ENCODE measurements at regions not wholly inside any gene's neighbourhood (a gene's known extent, or its start where the extent isn't known, plus 50 kb on each side); places are given as distances from the start of the nearest gene placed in this dataset.

- TF ChIP-seq ATF3 (IDR thresholded peaks at IDR 0.05), result no peak
- TF ChIP-seq EGR1 (IDR thresholded peaks at IDR 0.05; ENCODE audit: low read depth in 2 of 2), result no peak
- TF ChIP-seq YY1 (IDR thresholded peaks at IDR 0.05), result no peak
- TF ChIP-seq FOXA2 (IDR thresholded peaks at IDR 0.05), result no peak
- TF ChIP-seq SP1 (IDR thresholded peaks at IDR 0.05), result no peak
- no peak for TF ChIP-seq GABPA (IDR thresholded peaks at IDR 0.05 in 1 of 2, conservative IDR thresholded peaks at IDR 0.05 in 1 of 2)
These were observed 205.1 kb downstream of the LY86 start (continued) for GRCh38 chr6:6793388-6794250.

GRCh38 chr6:6795393-6795792, 206.9 kb downstream of the LY86 start:
- Histone ChIP-seq H3K4me3 (ENCODE audit: low read depth in 1 of 3, low read length in 3 of 3) (no peak overlapping the region), H3K36me3 (ENCODE audit: control insufficient read depth in 4 of 4, insufficient read depth in 3 of 4, low read depth in 1 of 4, low read length in 3 of 4) (no peaks in the 10 kb centered on the region), H3K4me1 (ENCODE audit: control insufficient read depth in 4 of 4, insufficient read depth in 4 of 4, low read length in 3 of 4) (no peaks in the 10 kb centered on the region), H3K27ac (ENCODE audit: low read depth in 1 of 2, low read length in 2 of 2) (no peak overlapping the region), H3K27me3 (ENCODE audit: control insufficient read depth in 4 of 4, insufficient read depth in 4 of 4, low read length in 3 of 4) (no peaks in the 10 kb centered on the region), H3K9me3 (ENCODE audit: control insufficient read depth in 4 of 4, low read length in 3 of 4) (no peaks in the 10 kb centered on the region), H3K9ac (ENCODE audit: low read depth in 1 of 2, low read length in 2 of 2) (no peak overlapping the region)
- TF ChIP-seq, protein P1, sequence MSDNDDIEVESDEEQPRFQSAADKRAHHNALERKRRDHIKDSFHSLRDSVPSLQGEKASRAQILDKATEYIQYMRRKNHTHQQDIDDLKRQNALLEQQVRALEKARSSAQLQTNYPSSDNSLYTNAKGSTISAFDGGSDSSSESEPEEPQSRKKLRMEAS (IDR thresholded peaks at IDR 0.05), result no peak
- no peak for TF ChIP-seq SP1 (IDR thresholded peaks at IDR 0.05)
- no peak for TF ChIP-seq GABPA (IDR thresholded peaks at IDR 0.05 in 1 of 2, conservative IDR thresholded peaks at IDR 0.05 in 1 of 2)
- TF ChIP-seq, protein P2, sequence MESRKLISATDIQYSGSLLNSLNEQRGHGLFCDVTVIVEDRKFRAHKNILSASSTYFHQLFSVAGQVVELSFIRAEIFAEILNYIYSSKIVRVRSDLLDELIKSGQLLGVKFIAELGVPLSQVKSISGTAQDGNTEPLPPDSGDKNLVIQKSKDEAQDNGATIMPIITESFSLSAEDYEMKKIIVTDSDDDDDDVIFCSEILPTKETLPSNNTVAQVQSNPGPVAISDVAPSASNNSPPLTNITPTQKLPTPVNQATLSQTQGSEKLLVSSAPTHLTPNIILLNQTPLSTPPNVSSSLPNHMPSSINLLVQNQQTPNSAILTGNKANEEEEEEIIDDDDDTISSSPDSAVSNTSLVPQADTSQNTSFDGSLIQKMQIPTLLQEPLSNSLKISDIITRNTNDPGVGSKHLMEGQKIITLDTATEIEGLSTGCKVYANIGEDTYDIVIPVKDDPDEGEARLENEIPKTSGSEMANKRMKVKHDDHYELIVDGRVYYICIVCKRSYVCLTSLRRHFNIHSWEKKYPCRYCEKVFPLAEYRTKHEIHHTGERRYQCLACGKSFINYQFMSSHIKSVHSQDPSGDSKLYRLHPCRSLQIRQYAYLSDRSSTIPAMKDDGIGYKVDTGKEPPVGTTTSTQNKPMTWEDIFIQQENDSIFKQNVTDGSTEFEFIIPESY (IDR thresholded peaks at IDR 0.05), result no peak
- TF ChIP-seq, protein P3, sequence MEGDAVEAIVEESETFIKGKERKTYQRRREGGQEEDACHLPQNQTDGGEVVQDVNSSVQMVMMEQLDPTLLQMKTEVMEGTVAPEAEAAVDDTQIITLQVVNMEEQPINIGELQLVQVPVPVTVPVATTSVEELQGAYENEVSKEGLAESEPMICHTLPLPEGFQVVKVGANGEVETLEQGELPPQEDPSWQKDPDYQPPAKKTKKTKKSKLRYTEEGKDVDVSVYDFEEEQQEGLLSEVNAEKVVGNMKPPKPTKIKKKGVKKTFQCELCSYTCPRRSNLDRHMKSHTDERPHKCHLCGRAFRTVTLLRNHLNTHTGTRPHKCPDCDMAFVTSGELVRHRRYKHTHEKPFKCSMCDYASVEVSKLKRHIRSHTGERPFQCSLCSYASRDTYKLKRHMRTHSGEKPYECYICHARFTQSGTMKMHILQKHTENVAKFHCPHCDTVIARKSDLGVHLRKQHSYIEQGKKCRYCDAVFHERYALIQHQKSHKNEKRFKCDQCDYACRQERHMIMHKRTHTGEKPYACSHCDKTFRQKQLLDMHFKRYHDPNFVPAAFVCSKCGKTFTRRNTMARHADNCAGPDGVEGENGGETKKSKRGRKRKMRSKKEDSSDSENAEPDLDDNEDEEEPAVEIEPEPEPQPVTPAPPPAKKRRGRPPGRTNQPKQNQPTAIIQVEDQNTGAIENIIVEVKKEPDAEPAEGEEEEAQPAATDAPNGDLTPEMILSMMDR (IDR thresholded peaks at IDR 0.05; ENCODE audit: low read depth, low read length, missing input control), result no peak
- no peak for TF ChIP-seq FOXA2 (IDR thresholded peaks at IDR 0.05)
- no peak for TF ChIP-seq RAD21 (IDR thresholded peaks at IDR 0.05)
- no peak for TF ChIP-seq EGR1 (IDR thresholded peaks at IDR 0.05; ENCODE audit: low read depth in 2 of 2)
- TF ChIP-seq HNF4A (conservative IDR thresholded peaks at IDR 0.05), result no peak
- TF ChIP-seq TAF1 (conservative IDR thresholded peaks at IDR 0.05), result no peak
- TF ChIP-seq YY1 (IDR thresholded peaks at IDR 0.05), result no peak
- no peak for TF ChIP-seq HNF4G (IDR thresholded peaks at IDR 0.05)
- TF ChIP-seq, protein P4, sequence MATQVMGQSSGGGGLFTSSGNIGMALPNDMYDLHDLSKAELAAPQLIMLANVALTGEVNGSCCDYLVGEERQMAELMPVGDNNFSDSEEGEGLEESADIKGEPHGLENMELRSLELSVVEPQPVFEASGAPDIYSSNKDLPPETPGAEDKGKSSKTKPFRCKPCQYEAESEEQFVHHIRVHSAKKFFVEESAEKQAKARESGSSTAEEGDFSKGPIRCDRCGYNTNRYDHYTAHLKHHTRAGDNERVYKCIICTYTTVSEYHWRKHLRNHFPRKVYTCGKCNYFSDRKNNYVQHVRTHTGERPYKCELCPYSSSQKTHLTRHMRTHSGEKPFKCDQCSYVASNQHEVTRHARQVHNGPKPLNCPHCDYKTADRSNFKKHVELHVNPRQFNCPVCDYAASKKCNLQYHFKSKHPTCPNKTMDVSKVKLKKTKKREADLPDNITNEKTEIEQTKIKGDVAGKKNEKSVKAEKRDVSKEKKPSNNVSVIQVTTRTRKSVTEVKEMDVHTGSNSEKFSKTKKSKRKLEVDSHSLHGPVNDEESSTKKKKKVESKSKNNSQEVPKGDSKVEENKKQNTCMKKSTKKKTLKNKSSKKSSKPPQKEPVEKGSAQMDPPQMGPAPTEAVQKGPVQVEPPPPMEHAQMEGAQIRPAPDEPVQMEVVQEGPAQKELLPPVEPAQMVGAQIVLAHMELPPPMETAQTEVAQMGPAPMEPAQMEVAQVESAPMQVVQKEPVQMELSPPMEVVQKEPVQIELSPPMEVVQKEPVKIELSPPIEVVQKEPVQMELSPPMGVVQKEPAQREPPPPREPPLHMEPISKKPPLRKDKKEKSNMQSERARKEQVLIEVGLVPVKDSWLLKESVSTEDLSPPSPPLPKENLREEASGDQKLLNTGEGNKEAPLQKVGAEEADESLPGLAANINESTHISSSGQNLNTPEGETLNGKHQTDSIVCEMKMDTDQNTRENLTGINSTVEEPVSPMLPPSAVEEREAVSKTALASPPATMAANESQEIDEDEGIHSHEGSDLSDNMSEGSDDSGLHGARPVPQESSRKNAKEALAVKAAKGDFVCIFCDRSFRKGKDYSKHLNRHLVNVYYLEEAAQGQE (IDR thresholded peaks at IDR 0.05), result no peak
- no peak for TF ChIP-seq JUND (IDR thresholded peaks at IDR 0.05)
- TF ChIP-seq ATF3 (IDR thresholded peaks at IDR 0.05), result no peak
- TF ChIP-seq NR2F2 (IDR thresholded peaks at IDR 0.05), result no peak
- no peak for TF ChIP-seq RXRA (IDR thresholded peaks at IDR 0.05)
- 94% methylated on average over 4 of the region's 4 CpGs for WGBS
- DNase-seq (ENCODE audit: low spot score), result no peak

Measured in liver (tissue), 8 donors.